Stimulated activated CD4-positive, alpha-beta T cell treated with anti-CD3 and anti-CD28 coated beads, Interleukin-1b, Interleukin-23, amount 100 ng/mL, for 24 hours (primary cell): ENCODE measurements at regions not wholly inside any gene's neighbourhood (a gene's known extent, or its start where the extent isn't known, plus 50 kb on each side); places are given as distances from the start of the nearest gene placed in this dataset.

ENCODE experiments used
- DNase-seq, 4 experiments: peaks; one replicate each; pipeline ENCODE4 v3.0.0-alpha.2; 2020; ENCODE audit warnings: low read depth in 4 of 4, low spot score in 1 of 4

- DNase-seq: no peak
Measured at GRCh38 chr6:1091900-1092299, 220.0 kb upstream of the FOXQ1 start.

GRCh38 chr6:1089859-1090258, 222.0 kb upstream of the FOXQ1 start:
- no peak for DNase-seq

- no peak for DNase-seq
Measured at GRCh38 chr6:1088492-1089001, 223.4 kb upstream of the FOXQ1 start.

GRCh38 chr6:1087154-1087843, 224.6 kb upstream of the FOXQ1 start:
- no peak for DNase-seq

- DNase-seq: no peak
Measured at GRCh38 chr6:1086446-1087153, 225.3 kb upstream of the FOXQ1 start.

DNA sequence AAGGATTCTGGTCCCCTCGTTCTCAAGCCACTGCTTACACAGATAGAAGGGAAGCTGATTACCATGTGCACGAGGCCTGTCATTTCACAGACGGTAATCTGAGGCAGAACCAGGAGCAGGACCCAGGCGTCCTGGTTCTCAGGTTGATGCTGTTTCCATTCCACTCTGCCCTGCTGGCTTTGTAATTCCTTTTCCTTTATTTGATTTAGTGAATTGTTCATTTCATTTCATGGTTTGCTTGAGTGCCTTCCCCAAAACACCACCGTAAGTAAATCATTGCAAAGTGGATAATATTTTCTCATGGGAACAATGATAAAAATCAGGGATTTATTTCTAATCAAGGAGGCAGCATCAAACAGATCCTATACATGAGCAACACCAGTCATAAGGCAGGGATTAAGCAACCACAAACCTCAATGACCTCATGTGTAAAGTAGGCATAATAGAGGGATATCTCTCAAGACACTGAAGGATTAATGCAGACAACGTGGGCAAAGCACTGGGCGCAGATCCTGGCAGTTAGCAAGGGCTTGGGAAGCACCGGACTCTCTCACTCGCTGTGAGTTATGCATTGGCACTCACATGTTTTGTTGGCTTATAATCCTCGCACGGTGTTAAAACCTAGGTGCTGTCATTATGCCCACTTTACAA, 229.5 kb upstream of the FOXQ1 start:
- no peak for DNase-seq

GRCh38 chr6:1081551-1082284, 230.2 kb upstream of the FOXQ1 start:
- no peak for DNase-seq

DNA sequence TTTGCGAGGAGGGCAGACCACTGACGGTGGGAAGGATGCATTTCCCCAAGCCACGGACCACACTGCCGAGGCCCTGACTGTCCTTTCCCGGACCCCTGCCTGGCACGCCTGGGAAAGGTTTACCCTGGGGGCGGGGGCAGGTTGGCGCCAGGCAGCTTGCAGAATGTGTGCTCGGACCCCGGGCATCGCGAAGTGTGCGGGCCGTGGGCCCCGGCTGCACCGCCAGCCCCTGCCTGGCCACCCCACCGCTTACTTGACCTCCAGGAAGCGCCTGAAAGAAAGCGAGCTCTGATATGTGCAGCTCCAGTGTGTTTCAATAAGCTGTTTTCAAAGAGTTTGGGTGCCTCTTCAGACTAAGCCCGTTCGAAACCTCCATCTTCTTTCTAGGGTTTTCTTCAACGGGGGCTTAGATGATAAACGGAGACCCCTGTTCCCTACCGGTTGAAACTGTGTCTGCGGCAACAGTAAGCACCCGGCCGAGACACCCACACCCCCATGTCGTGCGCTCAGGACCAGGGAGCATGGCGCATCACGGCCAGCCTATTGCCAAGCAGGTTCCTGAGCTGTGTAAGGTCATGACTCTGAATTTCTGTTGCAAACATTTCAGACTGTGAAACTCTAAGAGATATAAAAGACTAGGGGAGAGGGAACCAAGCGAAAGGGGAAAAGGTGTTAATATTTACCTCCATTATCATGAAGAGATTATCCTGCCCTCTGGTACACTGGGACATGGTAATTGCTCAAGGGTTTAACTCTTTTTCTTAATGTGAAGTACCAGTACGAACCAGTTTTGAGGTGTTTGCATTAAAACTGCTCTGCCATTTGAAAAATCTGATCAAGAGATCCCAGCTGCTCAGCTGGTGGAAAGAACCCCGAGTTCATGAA, 231.2 kb upstream of the FOXQ1 start:
- no peak for DNase-seq

DNA sequence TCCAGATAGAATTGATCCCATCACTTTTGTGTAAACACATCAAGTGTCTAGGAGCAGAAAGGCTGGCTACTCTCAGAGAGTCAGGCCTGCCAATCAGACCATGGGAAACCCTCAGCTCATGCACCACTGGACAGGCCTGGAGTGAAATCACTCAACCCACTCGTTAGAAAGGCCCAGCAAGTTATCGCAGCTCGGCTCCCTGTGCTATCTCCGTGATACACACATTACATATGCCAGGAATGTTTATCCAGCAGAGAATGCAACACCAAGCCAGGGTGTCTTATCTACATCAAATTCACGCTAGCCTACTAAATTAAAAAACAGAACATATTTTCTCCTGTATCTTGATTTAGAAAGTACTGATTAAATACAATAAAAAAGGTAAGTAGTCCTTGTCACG, 232.4 kb upstream of the FOXQ1 start:
- no peak for DNase-seq

DNA sequence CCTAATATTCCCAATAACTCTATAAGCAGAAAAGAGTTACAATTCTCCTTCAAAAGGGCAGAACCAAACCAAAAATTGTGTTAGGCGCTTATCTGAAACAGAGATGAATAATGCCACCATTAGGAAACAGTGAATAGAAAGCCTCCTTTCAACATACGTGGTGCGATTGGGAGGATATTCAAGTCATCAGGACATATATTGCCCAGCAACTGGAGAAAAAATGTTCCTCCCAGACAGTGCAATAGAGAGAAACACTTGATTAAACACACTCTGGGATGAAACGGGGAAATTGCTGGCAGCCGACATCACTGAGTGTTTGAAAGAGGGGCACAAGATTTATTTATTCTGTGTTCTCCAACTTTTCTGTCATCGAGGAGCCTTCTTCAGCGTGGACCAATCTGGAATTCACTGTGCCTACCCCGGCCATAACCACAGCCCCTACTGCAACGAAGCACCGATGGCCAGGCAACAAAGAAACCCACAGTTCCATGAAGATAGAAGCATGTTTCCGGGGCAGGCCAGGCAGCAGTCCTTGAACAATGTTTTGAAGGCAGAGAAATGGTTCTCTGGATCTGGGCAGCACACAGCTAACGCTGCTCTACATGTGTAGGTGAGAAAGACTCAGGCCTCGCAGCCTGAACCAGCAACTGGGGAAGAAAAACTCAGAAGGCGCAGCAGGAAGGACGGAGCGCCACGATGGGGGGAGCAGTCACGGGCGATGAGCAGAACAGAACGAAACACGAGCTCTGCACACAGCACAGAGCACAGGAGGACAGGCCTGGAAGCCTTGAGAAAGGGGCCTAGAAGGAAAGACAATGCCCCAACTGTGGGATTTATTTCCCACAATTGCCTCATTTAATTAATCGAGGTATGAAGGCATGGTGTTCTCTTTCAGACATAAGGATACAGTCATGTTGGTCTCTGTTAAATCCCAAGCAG, 234.2 kb upstream of the FOXQ1 start:
- no peak for DNase-seq

- DNase-seq: no peak
Measured at GRCh38 chr6:1076531-1077459, 235.1 kb upstream of the FOXQ1 start.

DNA sequence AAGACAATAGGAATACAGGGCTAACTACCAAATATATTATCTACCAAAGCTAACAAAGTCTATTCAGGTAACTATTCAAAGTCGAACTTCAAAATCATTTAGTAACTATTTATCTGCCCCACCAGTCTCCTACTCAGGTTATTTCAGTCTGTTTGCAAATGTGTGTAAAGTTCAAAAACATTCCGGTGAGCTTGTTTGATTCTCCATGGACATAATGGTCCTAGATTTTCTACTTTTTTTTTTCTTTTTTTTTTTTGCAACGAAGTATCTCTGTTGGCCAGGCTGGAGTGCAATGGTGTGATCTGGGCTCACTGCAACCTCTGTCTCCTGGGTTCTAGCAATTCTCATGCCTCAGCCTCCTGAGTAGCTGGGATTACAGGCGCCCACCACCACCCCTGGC, 236.0 kb upstream of the FOXQ1 start:
- DNase-seq: no peak

- no peak for DNase-seq
Measured at GRCh38 chr6:1075444-1075843, 236.5 kb upstream of the FOXQ1 start.

DNA sequence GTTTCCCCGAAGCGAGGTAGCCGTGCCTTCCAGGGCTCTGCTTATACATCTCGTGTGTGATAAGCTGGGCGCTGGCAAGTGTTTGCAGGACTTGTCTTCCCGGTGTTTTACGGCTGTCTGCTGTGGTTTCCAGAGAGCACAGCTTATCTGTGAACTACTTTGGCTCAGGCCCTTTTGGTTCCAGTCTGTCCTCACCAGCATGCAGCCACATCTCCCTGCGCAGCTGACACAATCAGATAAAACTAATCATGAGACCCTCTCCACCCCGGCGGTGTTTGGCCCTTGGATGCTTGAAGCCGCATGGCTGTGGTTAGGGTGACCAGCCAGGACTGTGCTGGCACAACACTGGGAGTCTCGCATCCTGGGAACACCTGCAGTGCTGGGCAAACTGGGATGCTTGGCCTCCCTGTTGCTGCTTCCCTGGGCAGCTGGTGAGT, 241.8 kb upstream of the FOXQ1 start:
- DNase-seq: no peak

DNA sequence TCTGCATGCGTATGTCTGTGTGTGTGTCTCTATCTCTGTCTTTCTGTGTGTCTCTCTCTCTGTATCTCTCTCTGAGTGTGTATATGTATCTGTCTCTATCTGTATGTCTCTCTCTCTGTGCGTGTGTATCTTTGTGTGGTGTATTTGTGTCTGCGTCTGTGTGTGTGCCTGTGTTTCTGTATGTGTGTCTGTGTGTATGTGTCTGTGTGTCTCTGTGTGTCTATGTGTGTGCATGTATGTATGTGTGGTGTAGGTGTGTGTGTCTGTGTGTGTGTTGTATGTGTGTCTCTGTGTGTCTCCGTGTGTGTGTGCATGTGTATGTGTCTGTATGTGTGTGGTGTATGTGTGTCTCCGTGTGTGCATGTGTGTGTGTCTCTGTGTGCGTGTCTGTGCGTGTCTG, 243.0 kb upstream of the FOXQ1 start:
- DNase-seq: no peak

- DNase-seq: no peak
Measured at GRCh38 chr6:1068068-1068467, 243.8 kb upstream of the FOXQ1 start.

DNA sequence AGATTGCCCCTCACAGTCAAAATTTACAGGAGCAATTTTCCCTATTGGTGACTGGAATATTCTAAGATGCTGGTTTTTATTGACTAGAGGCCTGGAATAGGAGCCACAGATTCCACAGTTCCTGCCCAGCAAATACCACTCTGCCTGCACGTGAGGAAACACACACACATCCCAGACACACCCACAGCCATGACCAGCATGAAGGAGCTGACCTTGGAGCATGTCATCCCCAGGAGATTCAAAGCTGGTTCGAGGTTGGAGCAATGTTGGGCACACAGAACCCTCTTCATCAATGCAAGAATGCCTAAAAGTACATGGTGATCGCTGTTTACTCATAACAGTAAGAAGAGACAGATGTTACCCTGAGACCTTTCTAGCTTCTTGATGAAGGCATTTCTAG, 244.6 kb upstream of the FOXQ1 start:
- DNase-seq: no peak

DNA sequence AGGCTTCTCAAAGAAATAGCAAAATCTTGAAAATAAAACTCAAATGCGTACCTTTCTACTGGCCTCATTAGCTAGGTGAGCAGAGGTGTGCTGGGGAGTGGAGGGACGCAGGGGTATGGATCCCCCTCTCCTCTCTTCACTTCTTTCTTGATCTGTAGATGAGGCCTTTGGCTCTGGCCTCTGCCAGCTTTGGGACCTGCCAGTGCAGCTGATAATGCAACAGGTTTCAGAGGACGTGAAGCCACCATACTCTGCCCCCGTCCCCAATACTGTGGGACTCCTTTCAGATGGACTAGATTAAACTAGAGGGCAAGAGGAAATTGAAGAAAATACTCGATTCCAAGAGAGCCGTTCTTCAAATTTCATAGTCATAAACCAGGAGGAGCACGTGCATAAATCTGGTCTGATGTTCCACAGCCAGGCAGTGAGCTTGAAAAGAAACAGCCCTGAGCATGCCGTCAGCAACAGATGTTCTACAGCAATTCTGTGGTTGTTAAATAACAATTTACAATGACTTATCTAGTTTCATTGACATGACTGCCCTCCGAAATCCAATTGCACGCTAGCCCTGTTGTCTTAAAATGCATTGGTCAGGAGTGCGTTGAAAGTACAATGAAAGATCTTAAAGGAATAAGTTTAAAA, 245.3 kb upstream of the FOXQ1 start:
- no peak for DNase-seq
